A549 (cell line): ENCODE measurements at regions not wholly inside any gene's neighbourhood (a gene's known extent, or its start where the extent isn't known, plus 50 kb on each side); places are given as distances from the start of the nearest gene placed in this dataset.

Experiments
- CEBPB ChIP-seq, 2 experiments: fragments of >200 bp in 1 of 2; sonication (Bioruptor Twin) in 1 of 2; formaldehyde crosslinking in 1 of 2; IDR thresholded peaks; 2 replicates each; pipeline ENCODE4 v1.6.1; 2012 to 2016
- CHD2 ChIP-seq: fragments of 150-350 bp; IDR thresholded peaks from 2 replicates; pipeline ENCODE4 v1.6.1; 2014; ENCODE audit warnings: low read length; ENCODE audit not compliant: partially characterized antibody
- MYC ChIP-seq: IDR thresholded peaks from 2 replicates; pipeline ENCODE4 v1.6.1; 2012; ENCODE audit warnings: mild to moderate bottlenecking, inconsistent platforms, low read length, improper control_type of control experiment, borderline replicate concordance
- NFE2L2 ChIP-seq: fragments of 150-350 bp; conservative IDR thresholded peaks from 2 replicates; pipeline ENCODE4 v1.6.1; 2014; ENCODE audit warnings: low read length
- POLR2A ChIP-seq: IDR thresholded peaks from 2 replicates; pipeline ENCODE4 v1.6.1; 2012; ENCODE audit warnings: mild to moderate bottlenecking, low read length
- RCOR1 ChIP-seq: fragments of 150-350 bp; IDR thresholded peaks from 2 replicates; pipeline ENCODE4 v1.6.1; 2014; ENCODE audit warnings: antibody characterized with exemption, low read length, low read depth
- TF ChIP-seq, protein P1 (sequence below): fragments of >200 bp; sonication (Bioruptor Twin); formaldehyde crosslinking; IDR thresholded peaks from 3 replicates; pipeline ENCODE4 v1.5.1; 2016

DNA sequence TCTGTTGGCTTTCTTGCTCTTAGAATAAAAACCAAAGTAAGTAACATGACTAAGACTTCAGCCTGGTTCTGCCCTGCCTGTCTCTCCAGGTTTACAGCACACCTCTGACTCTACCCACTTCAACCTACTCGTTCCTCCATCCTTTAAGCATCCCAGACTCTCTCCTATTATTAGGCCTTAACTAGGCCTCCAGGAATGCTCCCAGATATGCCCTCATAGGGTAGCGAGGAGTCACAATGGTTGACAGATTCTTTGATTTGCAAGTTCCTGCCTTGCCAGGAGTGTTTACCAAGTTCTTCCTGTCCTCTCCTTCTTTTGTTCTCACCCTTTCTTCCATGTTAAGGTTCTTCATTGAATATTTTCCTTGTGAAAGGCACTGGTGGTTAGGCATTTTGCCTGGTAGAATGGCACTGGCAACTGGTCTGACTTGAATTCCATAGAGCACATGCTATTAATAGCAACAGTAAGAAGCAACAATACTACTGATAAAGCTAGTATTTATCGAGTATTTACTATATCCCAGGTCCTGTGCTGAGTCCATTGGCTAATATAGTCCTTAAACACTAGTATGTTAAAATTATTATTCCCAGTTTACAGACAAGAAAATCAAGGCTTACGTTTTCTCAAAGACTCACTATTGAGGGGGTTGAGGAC lies 327.9 kb upstream of the PRKCQ start:
- no peak for TF ChIP-seq CEBPB (IDR thresholded peaks at IDR 0.05)
- TF ChIP-seq CHD2: no peak
- TF ChIP-seq MYC: no peak
- TF ChIP-seq, protein P1, sequence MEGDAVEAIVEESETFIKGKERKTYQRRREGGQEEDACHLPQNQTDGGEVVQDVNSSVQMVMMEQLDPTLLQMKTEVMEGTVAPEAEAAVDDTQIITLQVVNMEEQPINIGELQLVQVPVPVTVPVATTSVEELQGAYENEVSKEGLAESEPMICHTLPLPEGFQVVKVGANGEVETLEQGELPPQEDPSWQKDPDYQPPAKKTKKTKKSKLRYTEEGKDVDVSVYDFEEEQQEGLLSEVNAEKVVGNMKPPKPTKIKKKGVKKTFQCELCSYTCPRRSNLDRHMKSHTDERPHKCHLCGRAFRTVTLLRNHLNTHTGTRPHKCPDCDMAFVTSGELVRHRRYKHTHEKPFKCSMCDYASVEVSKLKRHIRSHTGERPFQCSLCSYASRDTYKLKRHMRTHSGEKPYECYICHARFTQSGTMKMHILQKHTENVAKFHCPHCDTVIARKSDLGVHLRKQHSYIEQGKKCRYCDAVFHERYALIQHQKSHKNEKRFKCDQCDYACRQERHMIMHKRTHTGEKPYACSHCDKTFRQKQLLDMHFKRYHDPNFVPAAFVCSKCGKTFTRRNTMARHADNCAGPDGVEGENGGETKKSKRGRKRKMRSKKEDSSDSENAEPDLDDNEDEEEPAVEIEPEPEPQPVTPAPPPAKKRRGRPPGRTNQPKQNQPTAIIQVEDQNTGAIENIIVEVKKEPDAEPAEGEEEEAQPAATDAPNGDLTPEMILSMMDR: no peak
- TF ChIP-seq RCOR1: no peak
- no peak for TF ChIP-seq POLR2A
- TF ChIP-seq NFE2L2: no peak
